ENCODE measurements at regions not wholly inside any gene's neighbourhood (a gene's known extent, or its start where the extent isn't known, plus 50 kb on each side); places are given as distances from the start of the nearest gene placed in this dataset.

GRCh38 chr14:66435683-66436082, 50.5 kb upstream of the CCDC196 start:
- no peak overlapping the region for H2AFZ ChIP-seq (ENCODE audit: low read depth)
- H3K27ac ChIP-seq, result no peak overlapping the region
- no peaks in the 10 kb centered on the region for H3K79me2 ChIP-seq (ENCODE audit: insufficient read depth, low read depth)
- no peaks in the 10 kb centered on the region for H4K20me1 ChIP-seq (ENCODE audit: insufficient read depth)
- H3K4me1 ChIP-seq (ENCODE audit: low read depth, poor library complexity, severe bottlenecking), result no peaks in the 10 kb centered on the region
- TF ChIP-seq, protein P1, sequence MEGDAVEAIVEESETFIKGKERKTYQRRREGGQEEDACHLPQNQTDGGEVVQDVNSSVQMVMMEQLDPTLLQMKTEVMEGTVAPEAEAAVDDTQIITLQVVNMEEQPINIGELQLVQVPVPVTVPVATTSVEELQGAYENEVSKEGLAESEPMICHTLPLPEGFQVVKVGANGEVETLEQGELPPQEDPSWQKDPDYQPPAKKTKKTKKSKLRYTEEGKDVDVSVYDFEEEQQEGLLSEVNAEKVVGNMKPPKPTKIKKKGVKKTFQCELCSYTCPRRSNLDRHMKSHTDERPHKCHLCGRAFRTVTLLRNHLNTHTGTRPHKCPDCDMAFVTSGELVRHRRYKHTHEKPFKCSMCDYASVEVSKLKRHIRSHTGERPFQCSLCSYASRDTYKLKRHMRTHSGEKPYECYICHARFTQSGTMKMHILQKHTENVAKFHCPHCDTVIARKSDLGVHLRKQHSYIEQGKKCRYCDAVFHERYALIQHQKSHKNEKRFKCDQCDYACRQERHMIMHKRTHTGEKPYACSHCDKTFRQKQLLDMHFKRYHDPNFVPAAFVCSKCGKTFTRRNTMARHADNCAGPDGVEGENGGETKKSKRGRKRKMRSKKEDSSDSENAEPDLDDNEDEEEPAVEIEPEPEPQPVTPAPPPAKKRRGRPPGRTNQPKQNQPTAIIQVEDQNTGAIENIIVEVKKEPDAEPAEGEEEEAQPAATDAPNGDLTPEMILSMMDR (conservative IDR thresholded peaks at IDR 0.05; ENCODE audit: low read depth, low read length), result no peak
- no peaks in the 10 kb centered on the region for H3K27me3 ChIP-seq (ENCODE audit: insufficient read depth, low read depth)
- H3K4me2 ChIP-seq, result no peak overlapping the region
- H3K36me3 ChIP-seq (ENCODE audit: insufficient read depth), result no peaks in the 10 kb centered on the region
- no peak overlapping the region for H3K4me3 ChIP-seq (IDR thresholded peaks at IDR 0.05; ENCODE audit: insufficient read depth, low read depth, low read length)
- no peak overlapping the region for H3K9ac ChIP-seq

Measured in KMS-11 (cell line).